ENCODE measurements at regions not wholly inside any gene's neighbourhood (a gene's known extent, or its start where the extent isn't known, plus 50 kb on each side); places are given as distances from the start of the nearest gene placed in this dataset.

- no peaks in the 10 kb centered on the region for H3K79me2 ChIP-seq (ENCODE audit: control insufficient read depth, low read length)
- H3K27ac ChIP-seq (ENCODE audit: low read depth, low read length): no peak overlapping the region
- no peaks in the 10 kb centered on the region for H3K9me2 ChIP-seq (replicated peaks; ENCODE audit: control insufficient read depth, low read length)
- no peaks in the 10 kb centered on the region for H3K36me3 ChIP-seq (ENCODE audit: control insufficient read depth, low read length)
- H3K9me3 ChIP-seq (ENCODE audit: control insufficient read depth, insufficient read depth, low read length): peaks cover 17% of the 10 kb centered on the region; the same call in 1 of the 2 replicates
- TF ChIP-seq CTCF (IDR thresholded peaks at IDR 0.05; ENCODE audit: low read depth, low read length, poor library complexity, severe bottlenecking) (no peak), EZH2phosphoT487 (IDR thresholded peaks at IDR 0.05; ENCODE audit: borderline replicate concordance, low read length) (no peak)
- no peak overlapping the region for H3K4me3 ChIP-seq (ENCODE audit: low read length)
- H3K4me2 ChIP-seq (ENCODE audit: low read length): peak overlapping the region; percentile 42
- H3F3A ChIP-seq (ENCODE audit: control insufficient read depth, insufficient read depth): no peaks in the 10 kb centered on the region
- no peaks in the 10 kb centered on the region for H4K20me1 ChIP-seq (ENCODE audit: control insufficient read depth, insufficient read depth, low read depth, low read length)
- peaks cover 3% of the 10 kb centered on the region; the same call in 1 of the 2 replicates for H3K27me3 ChIP-seq (ENCODE audit: control insufficient read depth, low read length)
- H3K4me1 ChIP-seq (ENCODE audit: control insufficient read depth, low read length): peaks cover 20% of the 10 kb centered on the region
Observed at GRCh38 chr2:240229603-240230235, 89.3 kb upstream of the OTOS start.

- H3K36me3 ChIP-seq (ENCODE audit: control insufficient read depth, low read length): no peaks in the 10 kb centered on the region
- no peaks in the 10 kb centered on the region for H3K27me3 ChIP-seq (ENCODE audit: control insufficient read depth, low read length)
- peaks cover 17% of the 10 kb centered on the region; the same call in 1 of the 2 replicates for H3K9me3 ChIP-seq (ENCODE audit: control insufficient read depth, insufficient read depth, low read length)
- H3F3A ChIP-seq (ENCODE audit: control insufficient read depth, insufficient read depth): no peaks in the 10 kb centered on the region
- no peaks in the 10 kb centered on the region for H4K20me1 ChIP-seq (ENCODE audit: control insufficient read depth, insufficient read depth, low read depth, low read length)
- H3K4me3 ChIP-seq (ENCODE audit: low read length): no peak overlapping the region
- H3K4me1 ChIP-seq (ENCODE audit: control insufficient read depth, low read length): peaks cover 20% of the 10 kb centered on the region
- TF ChIP-seq CTCF (IDR thresholded peaks at IDR 0.05; ENCODE audit: low read depth, low read length, poor library complexity, severe bottlenecking): no peak
- TF ChIP-seq EZH2phosphoT487 (IDR thresholded peaks at IDR 0.05; ENCODE audit: borderline replicate concordance, low read length): no peak
- H3K4me2 ChIP-seq (ENCODE audit: low read length): peak overlapping the region; percentile 42
- no peaks in the 10 kb centered on the region for H3K79me2 ChIP-seq (ENCODE audit: control insufficient read depth, low read length)
- no peaks in the 10 kb centered on the region for H3K9me2 ChIP-seq (replicated peaks; ENCODE audit: control insufficient read depth, low read length)
- H3K27ac ChIP-seq (ENCODE audit: low read depth, low read length): no peak overlapping the region
Observed at GRCh38 chr2:240230291-240230931, 90.0 kb upstream of the OTOS start.

GRCh38 chr2:240231838-240232244 lies 91.4 kb upstream of the OTOS start:
- no peak overlapping the region for H3K4me3 ChIP-seq (ENCODE audit: low read length)
- no peak for TF ChIP-seq EZH2phosphoT487 (IDR thresholded peaks at IDR 0.05; ENCODE audit: borderline replicate concordance, low read length)
- TF ChIP-seq CTCF (IDR thresholded peaks at IDR 0.05; ENCODE audit: low read depth, low read length, poor library complexity, severe bottlenecking): no peak
- H4K20me1 ChIP-seq (ENCODE audit: control insufficient read depth, insufficient read depth, low read depth, low read length): no peaks in the 10 kb centered on the region
- no peak overlapping the region for H3K27ac ChIP-seq (ENCODE audit: low read depth, low read length)
- H3F3A ChIP-seq (ENCODE audit: control insufficient read depth, insufficient read depth): no peaks in the 10 kb centered on the region
- no peaks in the 10 kb centered on the region for H3K27me3 ChIP-seq (ENCODE audit: control insufficient read depth, low read length)
- no peaks in the 10 kb centered on the region for H3K9me2 ChIP-seq (replicated peaks; ENCODE audit: control insufficient read depth, low read length)
- peaks cover 20% of the 10 kb centered on the region for H3K4me1 ChIP-seq (ENCODE audit: control insufficient read depth, low read length)
- H3K9me3 ChIP-seq (ENCODE audit: control insufficient read depth, insufficient read depth, low read length): peaks cover 17% of the 10 kb centered on the region; the same call in 1 of the 2 replicates
- H3K4me2 ChIP-seq (ENCODE audit: low read length): no peak overlapping the region
- no peaks in the 10 kb centered on the region for H3K36me3 ChIP-seq (ENCODE audit: control insufficient read depth, low read length)
- H3K79me2 ChIP-seq (ENCODE audit: control insufficient read depth, low read length): no peaks in the 10 kb centered on the region

All from DOHH2 (cell line).